ENCODE measurements at regions not wholly inside any gene's neighbourhood (a gene's known extent, or its start where the extent isn't known, plus 50 kb on each side); places are given as distances from the start of the nearest gene placed in this dataset.

DNA sequence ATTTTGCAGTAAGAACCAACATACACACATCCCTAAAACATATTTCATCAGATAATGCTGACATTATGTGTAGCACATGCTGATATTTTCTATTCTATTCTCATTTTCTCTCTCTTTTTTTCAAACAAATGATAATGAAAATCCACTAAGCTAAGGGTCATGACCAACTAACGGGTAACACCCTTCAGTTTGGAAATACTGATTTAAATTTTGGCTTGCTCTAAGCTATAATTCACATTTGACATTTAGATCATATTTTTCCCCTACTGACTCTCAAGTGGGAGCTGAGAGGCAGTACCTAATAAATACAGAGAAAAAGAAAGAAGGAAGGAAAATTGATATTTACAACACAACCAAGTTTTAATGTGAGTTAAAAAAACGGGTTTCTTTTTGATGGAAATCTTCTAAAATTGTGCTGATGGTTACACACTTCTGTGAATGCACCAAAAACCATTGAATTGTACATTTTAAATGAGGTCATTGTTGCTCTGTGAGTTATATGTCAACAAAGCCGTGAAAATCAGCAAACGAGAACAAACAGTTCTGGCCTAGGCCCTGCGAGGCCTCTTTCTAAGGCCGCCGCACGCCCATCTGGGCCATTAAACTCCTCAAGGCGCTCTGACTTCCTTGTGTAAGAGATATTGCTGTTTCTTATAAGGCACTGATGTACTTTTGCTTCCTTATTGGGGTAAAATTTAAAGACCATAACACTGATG, 124.2 kb downstream of the GALR1 start:
- H3K4me3 ChIP-seq (ENCODE audit: low read depth, low read length): no peak overlapping the region
- no peak for DNase-seq (ENCODE audit: low read depth)
- TF ChIP-seq, protein P1, sequence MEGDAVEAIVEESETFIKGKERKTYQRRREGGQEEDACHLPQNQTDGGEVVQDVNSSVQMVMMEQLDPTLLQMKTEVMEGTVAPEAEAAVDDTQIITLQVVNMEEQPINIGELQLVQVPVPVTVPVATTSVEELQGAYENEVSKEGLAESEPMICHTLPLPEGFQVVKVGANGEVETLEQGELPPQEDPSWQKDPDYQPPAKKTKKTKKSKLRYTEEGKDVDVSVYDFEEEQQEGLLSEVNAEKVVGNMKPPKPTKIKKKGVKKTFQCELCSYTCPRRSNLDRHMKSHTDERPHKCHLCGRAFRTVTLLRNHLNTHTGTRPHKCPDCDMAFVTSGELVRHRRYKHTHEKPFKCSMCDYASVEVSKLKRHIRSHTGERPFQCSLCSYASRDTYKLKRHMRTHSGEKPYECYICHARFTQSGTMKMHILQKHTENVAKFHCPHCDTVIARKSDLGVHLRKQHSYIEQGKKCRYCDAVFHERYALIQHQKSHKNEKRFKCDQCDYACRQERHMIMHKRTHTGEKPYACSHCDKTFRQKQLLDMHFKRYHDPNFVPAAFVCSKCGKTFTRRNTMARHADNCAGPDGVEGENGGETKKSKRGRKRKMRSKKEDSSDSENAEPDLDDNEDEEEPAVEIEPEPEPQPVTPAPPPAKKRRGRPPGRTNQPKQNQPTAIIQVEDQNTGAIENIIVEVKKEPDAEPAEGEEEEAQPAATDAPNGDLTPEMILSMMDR (conservative IDR thresholded peaks at IDR 0.05; ENCODE audit: low read depth, low read length): no peak

DNA sequence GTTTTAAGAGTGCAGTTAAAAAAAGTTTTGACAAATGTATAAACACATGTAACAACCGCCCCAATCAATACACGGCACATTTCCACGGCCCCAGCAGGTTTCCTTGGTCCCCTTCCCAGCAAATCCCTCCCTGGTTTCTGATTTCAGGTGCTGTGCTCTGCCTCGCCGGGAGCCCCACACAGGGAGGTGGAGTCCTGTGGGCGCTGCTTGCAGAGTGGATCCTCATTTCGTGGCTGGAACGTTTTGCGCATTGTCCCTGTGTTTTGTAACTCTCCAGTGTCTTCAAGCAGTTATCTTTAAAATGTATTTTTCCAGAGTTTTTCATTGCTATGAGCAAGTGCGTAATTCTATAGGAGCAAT, 124.8 kb downstream of the GALR1 start:
- no peak overlapping the region for H3K4me3 ChIP-seq (ENCODE audit: low read depth, low read length)
- TF ChIP-seq, protein P1 (conservative IDR thresholded peaks at IDR 0.05; ENCODE audit: low read depth, low read length): no peak
- DNase-seq (ENCODE audit: low read depth): no peak

DNA sequence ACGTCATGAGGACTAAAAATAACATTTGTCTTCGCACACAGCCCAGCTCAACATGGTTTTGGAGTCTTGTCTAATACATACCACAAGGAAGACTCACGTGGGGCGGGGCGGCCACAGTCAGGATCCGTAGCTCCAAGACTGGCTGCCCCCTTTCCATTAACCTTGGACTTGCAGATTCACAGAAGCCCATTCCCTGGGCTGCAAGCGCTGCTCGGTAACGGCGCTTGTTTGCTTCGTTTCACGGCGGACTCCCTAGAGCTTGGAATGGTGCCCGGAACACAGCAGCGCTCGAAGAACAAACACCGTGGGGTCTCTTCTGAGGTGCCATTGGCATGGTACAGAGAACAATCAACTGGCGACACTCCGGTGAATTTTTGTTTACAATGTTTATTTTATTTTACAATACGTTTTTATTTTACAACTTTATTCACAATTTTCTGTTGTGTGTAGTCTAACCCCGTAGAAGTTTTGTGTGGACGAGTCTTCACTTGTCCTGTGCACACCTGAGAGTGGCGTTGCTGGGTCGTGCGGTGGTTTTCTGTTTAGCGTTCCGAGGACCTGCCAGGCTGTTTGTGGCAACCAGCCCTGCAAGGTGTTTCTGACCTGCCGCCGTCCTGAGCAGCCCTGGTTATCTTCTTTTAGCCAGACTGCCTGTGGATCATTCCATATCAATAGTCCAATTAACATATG, 126.5 kb downstream of the GALR1 start:
- TF ChIP-seq, protein P1 (conservative IDR thresholded peaks at IDR 0.05; ENCODE audit: low read depth, low read length): no peak
- DNase-seq (ENCODE audit: low read depth): no peak
- no peak overlapping the region for H3K4me3 ChIP-seq (ENCODE audit: low read depth, low read length)

DNA sequence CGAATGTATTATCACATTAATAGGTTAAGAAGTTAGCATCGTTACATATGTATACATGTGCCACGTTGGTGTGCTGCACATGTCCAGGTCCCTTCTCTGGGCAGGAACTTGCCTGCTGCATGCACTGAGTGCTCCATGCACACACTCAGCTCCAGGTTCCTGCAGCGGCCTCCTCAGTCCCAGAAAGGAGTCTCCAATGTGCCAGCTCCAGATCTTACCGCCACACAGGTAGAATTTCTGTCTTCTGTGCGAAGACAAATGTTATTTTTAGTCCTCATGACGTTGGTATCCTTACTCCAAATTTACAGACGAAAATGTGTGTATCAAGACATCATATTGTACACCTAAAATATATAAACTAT, 127.1 kb downstream of the GALR1 start:
- no peak overlapping the region for H3K4me3 ChIP-seq (ENCODE audit: low read depth, low read length)
- DNase-seq (ENCODE audit: low read depth): no peak
- TF ChIP-seq, protein P1 (conservative IDR thresholded peaks at IDR 0.05; ENCODE audit: low read depth, low read length): no peak

DNA sequence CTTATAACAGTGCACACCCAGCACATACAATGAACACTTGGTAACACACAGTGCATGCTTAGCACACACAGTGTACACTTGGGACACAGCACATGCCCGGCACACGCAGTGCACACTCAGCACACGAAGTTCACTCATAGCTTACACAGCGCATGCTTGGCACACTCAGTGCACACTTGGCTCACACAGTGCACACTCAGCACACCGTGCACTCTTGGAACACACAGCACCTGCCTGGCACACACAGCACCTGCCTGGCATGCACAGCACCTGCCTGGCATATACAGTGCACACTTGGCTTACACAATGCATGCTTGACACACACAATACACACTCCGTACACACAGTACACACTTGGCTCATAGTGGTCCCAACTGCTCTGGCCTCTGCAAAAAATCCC, 128.2 kb downstream of the GALR1 start:
- TF ChIP-seq, protein P1 (conservative IDR thresholded peaks at IDR 0.05; ENCODE audit: low read depth, low read length): no peak
- no peak for DNase-seq (ENCODE audit: low read depth)
- no peak overlapping the region for H3K4me3 ChIP-seq (ENCODE audit: low read depth, low read length)

DNA sequence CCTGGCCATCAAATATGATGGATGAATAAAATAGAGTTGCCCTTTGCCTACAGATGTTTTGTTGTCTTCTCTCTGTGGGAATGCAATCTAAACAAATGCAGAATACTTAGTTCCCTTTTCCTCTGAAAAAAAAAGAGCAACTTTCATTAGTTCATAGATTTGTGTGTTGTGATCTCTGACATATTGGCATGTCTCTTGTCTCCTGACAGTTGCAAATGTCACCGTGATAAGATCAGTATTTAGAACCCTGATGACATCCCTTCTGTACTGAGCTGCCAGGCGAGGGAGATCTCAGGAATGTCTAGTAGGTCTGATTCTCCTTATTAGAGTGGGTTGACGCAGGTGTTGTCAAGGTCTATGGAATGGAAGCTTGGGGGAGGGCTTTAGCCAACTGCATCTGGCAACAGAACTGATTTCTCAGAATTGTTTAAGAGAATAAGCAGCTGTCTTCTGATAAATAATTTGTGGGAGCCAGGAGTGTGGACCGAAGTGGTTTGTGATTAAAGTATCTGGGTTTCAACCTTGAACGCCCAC, 130.4 kb downstream of the GALR1 start:
- TF ChIP-seq, protein P1 (conservative IDR thresholded peaks at IDR 0.05; ENCODE audit: low read depth, low read length): no peak
- no peak for DNase-seq (ENCODE audit: low read depth)
- no peak overlapping the region for H3K4me3 ChIP-seq (ENCODE audit: low read depth, low read length)
